Prostate gland (tissue), 2 donors: ENCODE measurements at regions not wholly inside any gene's neighbourhood (a gene's known extent, or its start where the extent isn't known, plus 50 kb on each side); places are given as distances from the start of the nearest gene placed in this dataset.

Experiments
- POLR2A ChIP-seq: fragments of 450-650 bp; IDR thresholded peaks from one replicate; pipeline ENCODE4 v1.6.1; 2016; ENCODE audit warnings: antibody characterized with exemption, mild to moderate bottlenecking
- TF ChIP-seq, protein P1 (sequence below), 4 experiments: fragments of 200-600 bp in 2 of 4; fragments of 450-650 bp in 2 of 4; sonication (generic) in 2 of 4; IDR thresholded peaks; 1 replicate in 3 of 4; 2 replicates in 1 of 4; pipeline ENCODE4 v1.5.1; 2016 to 2019; ENCODE audit warnings: antibody characterized with exemption in 4 of 4, mild to moderate bottlenecking in 2 of 4, moderate library complexity in 2 of 4

- TF ChIP-seq, protein P1, sequence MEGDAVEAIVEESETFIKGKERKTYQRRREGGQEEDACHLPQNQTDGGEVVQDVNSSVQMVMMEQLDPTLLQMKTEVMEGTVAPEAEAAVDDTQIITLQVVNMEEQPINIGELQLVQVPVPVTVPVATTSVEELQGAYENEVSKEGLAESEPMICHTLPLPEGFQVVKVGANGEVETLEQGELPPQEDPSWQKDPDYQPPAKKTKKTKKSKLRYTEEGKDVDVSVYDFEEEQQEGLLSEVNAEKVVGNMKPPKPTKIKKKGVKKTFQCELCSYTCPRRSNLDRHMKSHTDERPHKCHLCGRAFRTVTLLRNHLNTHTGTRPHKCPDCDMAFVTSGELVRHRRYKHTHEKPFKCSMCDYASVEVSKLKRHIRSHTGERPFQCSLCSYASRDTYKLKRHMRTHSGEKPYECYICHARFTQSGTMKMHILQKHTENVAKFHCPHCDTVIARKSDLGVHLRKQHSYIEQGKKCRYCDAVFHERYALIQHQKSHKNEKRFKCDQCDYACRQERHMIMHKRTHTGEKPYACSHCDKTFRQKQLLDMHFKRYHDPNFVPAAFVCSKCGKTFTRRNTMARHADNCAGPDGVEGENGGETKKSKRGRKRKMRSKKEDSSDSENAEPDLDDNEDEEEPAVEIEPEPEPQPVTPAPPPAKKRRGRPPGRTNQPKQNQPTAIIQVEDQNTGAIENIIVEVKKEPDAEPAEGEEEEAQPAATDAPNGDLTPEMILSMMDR (IDR thresholded peaks at IDR 0.05), result no peak
- no peak for TF ChIP-seq POLR2A
Measured at GRCh38 chr2:231655488-231655887, 52.8 kb upstream of the PTMA start.
